HG03558 (cell line): ENCODE measurements at regions not wholly inside any gene's neighbourhood (a gene's known extent, or its start where the extent isn't known, plus 50 kb on each side); places are given as distances from the start of the nearest gene placed in this dataset.

ENCODE experiments used
- ATAC-seq: cut with Tn5 transposase; IDR thresholded peaks from one replicate; pipeline ENCODE4 v1.9.1; 2021; ENCODE audit warnings: moderate number of reproducible peaks; ENCODE audit not compliant: unreplicated experiment; ENCODE audit errors: extremely low read depth

GRCh38 chr6:87870556-87870955 lies 168.5 kb upstream of the AKIRIN2 start:
- ATAC-seq = no peak

DNA sequence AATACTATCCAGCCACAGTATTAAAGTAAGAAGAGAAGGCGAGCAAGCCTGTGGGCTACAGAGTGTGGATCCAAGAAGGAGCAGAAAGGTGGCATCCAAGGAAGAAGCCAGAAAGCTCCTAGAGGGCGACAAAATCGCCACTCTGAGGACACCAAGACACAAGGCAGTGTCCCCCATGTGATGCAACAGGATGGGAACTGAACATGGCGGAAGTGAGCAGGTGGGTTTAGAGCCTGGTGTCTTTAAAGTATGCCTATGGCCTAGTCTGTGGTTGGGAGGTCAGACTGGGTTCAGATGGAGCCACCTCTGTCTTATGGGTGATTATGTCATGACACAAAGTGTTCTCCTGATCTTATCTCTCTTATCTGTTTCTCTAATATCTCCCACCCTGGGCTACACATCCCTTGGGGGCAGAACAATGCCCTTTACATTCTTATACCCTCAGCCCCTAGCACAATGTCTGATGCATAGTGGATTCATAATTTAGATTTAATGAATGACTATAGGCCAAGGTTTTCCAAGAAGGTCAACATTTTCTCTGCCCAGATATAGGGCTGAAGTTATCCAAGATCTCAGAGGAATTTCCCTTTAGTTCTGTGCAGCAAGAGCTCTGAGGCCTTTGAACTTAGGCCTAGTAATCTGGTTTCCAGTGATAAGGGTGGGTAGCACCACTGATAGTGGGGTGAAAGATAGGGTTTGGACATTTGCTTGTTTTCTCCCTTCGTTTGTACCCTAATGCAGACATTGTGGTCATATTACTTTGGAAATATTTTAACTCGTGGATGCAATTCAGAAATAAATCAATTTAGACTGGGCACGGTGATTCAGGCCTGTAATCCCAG lies 167.3 kb upstream of the AKIRIN2 start:
- ATAC-seq = no peak

DNA sequence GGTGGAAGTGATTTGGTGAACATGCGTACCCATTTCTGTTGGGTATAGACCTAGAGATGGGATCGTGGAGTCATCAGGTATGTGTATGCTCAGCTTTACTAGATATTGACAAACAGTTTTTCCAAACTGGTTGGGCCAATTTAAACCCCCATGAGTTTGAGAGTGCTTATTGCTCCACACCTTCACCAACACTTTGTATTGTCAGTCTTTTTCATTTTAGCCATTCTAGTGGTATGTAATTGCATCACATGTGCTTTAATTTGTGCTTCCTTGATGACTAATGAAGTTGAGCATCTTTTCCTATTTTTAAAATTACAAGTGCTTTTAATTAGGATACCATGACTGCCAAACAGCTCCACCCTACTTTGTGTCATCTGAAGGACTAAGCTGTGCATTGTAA lies 158.9 kb upstream of the AKIRIN2 start:
- ATAC-seq = no peak

DNA sequence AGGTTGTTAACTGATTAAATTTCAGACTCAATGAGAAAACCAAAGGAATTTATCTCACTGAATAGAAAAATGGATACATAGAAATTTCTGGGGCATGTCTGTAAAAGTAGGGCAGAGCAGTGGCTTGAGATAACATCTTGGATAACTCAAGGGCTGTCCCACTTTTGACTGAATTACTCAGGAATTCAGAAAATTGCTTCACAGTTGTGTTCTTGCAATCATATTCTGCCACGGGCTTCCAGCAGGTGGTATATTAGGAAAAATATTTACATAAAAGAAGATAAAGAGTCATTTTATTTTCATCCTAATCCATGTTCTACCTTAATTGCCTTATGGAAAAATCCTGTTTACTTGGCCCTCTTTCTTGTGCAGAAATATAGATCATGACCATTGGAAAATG lies 156.4 kb upstream of the AKIRIN2 start:
- no peak for ATAC-seq

DNA sequence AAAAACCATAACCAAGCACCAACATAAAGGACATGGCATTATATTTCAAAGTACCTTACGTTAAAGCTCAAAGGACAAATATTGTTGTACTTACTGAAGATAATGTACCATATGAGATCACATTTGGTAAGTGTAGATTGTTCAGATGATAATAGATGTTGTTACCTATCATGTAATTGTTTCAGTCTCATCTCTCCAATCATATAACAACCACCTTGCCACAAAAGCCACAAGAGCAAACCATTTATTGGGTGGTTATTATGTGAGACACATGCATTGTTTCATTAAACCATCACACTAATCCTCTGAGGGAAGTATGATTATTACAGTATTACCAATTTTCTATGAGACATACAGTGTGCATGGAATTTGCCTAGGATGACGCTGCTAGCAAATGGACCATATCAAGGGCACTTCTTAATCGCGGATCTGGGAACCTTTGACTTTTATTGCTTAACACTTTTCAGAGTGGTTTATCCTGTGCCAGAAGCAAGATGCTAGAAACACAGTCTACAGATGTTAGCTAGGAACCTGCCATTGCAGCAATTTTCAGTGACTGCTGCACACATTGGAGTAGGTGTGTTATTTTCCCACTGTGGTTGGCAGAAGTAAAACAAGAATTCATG lies 149.8 kb upstream of the AKIRIN2 start:
- no peak for ATAC-seq

DNA sequence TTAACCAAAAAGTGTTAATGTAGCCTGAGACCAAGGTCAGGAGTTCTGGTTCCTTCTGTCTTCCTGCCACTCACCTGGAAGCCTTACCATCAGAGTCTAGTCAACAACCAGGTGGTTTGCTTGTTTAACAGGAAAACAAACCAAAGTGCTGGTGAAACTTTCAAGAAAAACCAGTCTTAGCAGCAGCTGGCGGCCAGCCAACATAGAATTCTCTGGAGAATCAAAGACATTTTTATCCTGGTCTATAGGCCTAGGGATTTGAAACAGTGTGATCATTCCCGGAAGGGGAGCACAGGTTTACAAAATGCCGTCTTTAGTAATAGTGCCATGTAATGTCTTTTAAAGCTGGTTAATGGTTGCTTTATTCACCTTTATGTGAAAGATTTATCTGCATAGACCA lies 146.6 kb upstream of the AKIRIN2 start:
- no peak for ATAC-seq

DNA sequence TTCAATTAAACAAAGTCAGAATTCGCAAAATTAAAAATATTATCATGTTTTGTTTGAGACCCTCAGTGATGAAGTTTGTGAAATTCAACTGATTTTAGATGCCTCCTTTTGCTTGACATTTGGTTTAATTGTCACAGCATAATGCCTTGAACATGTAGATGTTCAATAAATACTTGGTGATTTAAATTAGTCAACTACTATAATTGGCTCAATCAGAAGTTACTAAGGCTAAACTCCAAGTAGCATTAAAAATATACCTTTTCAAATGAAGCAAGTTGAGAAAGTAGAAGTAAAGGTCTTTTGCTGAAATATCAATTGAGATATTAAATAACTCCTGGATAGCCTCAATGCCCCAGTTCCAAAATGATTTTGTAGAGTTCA lies 145.8 kb upstream of the AKIRIN2 start:
- no peak for ATAC-seq

DNA sequence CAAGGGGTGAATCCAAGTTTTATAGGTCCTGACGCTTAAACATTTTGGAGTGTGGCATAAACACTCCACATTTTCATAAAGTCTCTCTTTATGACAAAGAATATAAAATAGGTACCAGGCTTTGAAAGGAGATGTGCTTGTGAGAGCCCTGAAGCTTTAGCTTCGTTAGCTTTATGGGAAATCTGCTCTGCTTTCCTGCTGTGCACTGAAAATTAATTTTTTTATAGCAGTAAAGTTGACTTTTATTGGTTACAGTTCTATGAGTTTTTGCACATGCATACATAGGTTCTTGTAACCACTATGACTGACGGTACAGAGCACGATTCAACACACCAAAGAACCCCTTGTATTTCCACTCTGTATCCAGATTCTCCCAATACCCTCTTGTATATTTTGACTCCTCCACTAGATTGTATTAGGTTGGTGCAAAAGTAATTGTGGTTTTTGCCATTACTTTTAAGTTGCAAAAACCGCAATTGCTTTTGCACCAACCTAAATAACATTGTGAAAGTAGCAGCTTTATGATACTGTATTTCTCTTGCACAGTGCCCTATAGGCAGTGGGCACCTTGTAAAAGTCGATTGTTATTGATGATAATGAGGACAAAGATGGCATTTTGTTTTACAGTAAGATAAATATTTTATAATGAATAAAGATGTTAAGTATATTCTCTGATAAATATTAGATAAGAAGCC lies 145.2 kb upstream of the AKIRIN2 start:
- ATAC-seq = no peak

DNA sequence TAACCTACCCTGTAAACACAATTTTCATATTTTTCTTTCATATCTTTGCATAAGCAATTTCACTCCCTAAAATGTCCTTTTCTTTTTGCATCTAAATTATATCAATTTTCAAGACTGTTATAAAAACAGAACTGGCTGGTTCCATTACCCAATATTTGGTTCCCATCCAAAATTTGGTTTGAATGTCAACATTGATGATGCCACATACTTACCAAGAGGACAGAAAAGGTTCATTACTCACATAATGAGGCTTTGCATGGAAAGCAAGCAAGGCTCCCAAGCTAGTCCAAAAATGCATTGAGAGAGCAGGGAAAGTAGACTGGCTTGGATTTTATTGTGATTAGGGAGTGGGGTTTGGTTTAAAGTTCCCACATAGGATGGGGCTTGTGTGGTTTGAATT lies 144.4 kb upstream of the AKIRIN2 start:
- no peak for ATAC-seq

GRCh38 chr6:87840324-87840723 lies 138.3 kb upstream of the AKIRIN2 start:
- ATAC-seq = no peak

GRCh38 chr6:87837876-87838275 lies 135.8 kb upstream of the AKIRIN2 start:
- no peak for ATAC-seq

- no peak for ATAC-seq
Observed at GRCh38 chr6:87837444-87837843, 135.4 kb upstream of the AKIRIN2 start.

GRCh38 chr6:87832025-87832825 lies 130.2 kb upstream of the AKIRIN2 start:
- no peak for ATAC-seq

- no peak for ATAC-seq
Observed at GRCh38 chr6:87830907-87831306, 128.9 kb upstream of the AKIRIN2 start.

DNA sequence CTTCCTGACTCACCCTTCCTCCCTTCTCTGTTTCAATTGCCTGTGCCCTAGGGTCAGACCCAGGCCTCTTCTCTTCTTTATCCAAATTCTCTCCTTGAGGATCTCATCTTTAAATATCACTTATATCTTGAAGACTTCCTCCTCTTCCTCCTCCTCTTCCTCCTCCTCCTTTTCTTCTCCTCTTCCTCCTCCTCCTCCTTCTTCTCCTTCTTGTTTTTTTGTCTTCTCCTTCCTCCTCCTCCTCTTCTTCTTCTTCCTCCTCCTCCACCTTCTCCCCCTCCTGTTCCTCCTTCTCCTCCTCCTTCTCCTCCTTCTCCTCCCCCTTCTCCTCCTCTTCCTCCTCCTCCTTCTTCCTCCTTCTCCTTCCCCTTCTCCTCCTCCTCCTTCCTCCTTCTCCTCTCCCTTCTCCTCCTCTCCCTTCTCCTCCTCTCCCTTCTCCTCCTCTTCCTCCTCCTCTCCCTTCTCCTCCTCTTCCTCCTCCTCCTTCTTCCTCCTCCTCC lies 127.6 kb upstream of the AKIRIN2 start:
- no peak for ATAC-seq

GRCh38 chr6:87828044-87828443 lies 126.0 kb upstream of the AKIRIN2 start:
- ATAC-seq = no peak

GRCh38 chr6:87827346-87827745 lies 125.3 kb upstream of the AKIRIN2 start:
- no peak for ATAC-seq

DNA sequence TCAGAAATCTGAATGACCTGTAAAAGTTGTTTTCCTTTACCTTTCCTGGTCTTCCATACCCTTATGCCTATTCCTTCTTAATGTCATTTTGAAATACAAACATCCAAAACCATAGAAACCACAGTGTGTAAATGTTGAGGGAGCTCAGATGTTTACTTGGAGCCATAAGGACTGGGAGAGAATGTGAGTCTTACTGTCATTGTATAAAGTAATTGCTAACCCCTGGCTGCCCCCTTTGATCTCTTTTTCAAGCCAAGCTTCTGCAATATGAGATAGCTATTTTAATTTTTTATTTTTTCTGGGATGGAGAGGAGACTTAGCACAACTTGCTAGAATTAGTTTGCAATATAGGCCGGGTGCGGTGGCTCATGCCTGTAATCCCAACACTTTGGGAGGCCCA lies 124.4 kb upstream of the AKIRIN2 start:
- no peak for ATAC-seq

- peak; percentile 50 for ATAC-seq
Observed at GRCh38 chr6:87825821-87826221, 123.8 kb upstream of the AKIRIN2 start.

- no peak for ATAC-seq
Observed at GRCh38 chr6:87824958-87825491, 123.0 kb upstream of the AKIRIN2 start.
